Keratinocyte (primary cell): ENCODE measurements at regions not wholly inside any gene's neighbourhood (a gene's known extent, or its start where the extent isn't known, plus 50 kb on each side); places are given as distances from the start of the nearest gene placed in this dataset.

Experiments used
- DNase-seq: peaks from one replicate; pipeline ENCODE4 v3.0.0-alpha.2; 2011; ENCODE audit warnings: low read depth, missing footprints, low spot score
- FAIRE-seq: peaks from 2 replicates; lab custom pipeline; 2011; peaks lifted over from hg19 to GRCh38; lab: Jason Lieb, UNC
- H2AFZ ChIP-seq: 2 replicates; pipeline ENCODE4 v1.6.0; 2012; ENCODE audit warnings: low read length, control low read depth, inconsistent platforms; ENCODE audit not compliant: control insufficient read depth
- H3K27ac ChIP-seq: 2 replicates; pipeline ENCODE4 v1.5.1; 2011; ENCODE audit warnings: low read length; ENCODE audit not compliant: control insufficient read depth, insufficient read depth
- H3K27me3 ChIP-seq: 3 replicates; pipeline ENCODE4 v1.6.0; 2011; ENCODE audit warnings: low read length; ENCODE audit not compliant: control insufficient read depth, insufficient read depth; ENCODE audit errors: extremely low read depth
- H3K36me3 ChIP-seq, 2 experiments: 2 replicates in 1 of 2; 3 replicates in 1 of 2; pipeline ENCODE4 v1.5.1; 2011; ENCODE audit warnings: low read length in 2 of 2, mild to moderate bottlenecking in 1 of 2; ENCODE audit not compliant: control insufficient read depth in 2 of 2, insufficient read depth in 2 of 2; ENCODE audit errors: extremely low read depth in 1 of 2
- H3K4me1 ChIP-seq: 3 replicates; pipeline ENCODE4 v1.5.1; 2011; ENCODE audit warnings: low read length; ENCODE audit not compliant: control insufficient read depth, insufficient read depth; ENCODE audit errors: extremely low read depth
- H3K4me2 ChIP-seq: 3 replicates; pipeline ENCODE4 v1.6.0; 2011; ENCODE audit warnings: low read depth, low read length; ENCODE audit not compliant: control insufficient read depth, insufficient read depth; ENCODE audit errors: extremely low read depth
- H3K4me3 ChIP-seq, 3 experiments: fragments of 200-600 bp in 1 of 3; sonication (generic) in 1 of 3; 2 replicates in 2 of 3; 3 replicates in 1 of 3; pipeline ENCODE4 v1.5.1; 2011 to 2016; ENCODE audit warnings: low read length in 3 of 3, mild to moderate bottlenecking in 3 of 3, control low read depth in 2 of 3, inconsistent platforms in 1 of 3, low read depth in 1 of 3, mixed read lengths in 1 of 3, mixed run types in 1 of 3, moderate library complexity in 1 of 3; ENCODE audit not compliant: control insufficient read depth in 2 of 3, insufficient read depth in 2 of 3; ENCODE audit errors: extremely low read depth in 1 of 3
- H3K79me2 ChIP-seq: 2 replicates; pipeline ENCODE4 v1.6.0; 2012; ENCODE audit warnings: low read length; ENCODE audit not compliant: control insufficient read depth, insufficient read depth
- H3K9ac ChIP-seq: 3 replicates; pipeline ENCODE4 v1.6.0; 2011; ENCODE audit warnings: low read length; ENCODE audit not compliant: control insufficient read depth, insufficient read depth; ENCODE audit errors: extremely low read depth
- H3K9me1 ChIP-seq: 3 replicates; pipeline ENCODE4 v1.6.0; 2011; ENCODE audit warnings: low read length; ENCODE audit not compliant: control insufficient read depth, insufficient read depth; ENCODE audit errors: extremely low read depth
- H3K9me3 ChIP-seq: 2 replicates; pipeline ENCODE4 v1.5.1; 2012; ENCODE audit warnings: low read depth, low read length; ENCODE audit not compliant: control insufficient read depth
- H4K20me1 ChIP-seq: 3 replicates; pipeline ENCODE4 v1.6.0; 2011; ENCODE audit warnings: low read length; ENCODE audit not compliant: control insufficient read depth, insufficient read depth; ENCODE audit errors: extremely low read depth
- EZH2 ChIP-seq: IDR thresholded peaks from one replicate; pipeline ENCODE4 v1.6.1; 2012; ENCODE audit warnings: inconsistent platforms, mild to moderate bottlenecking, low read length, moderate library complexity
- dilution Hi-C: fragments of 300-500 bp; cut with MboI; formaldehyde crosslinking; loops from one replicate; pipeline ENCODE4 v1.7.0; 2020; ENCODE audit warnings: low sequenced_read_pairs; ENCODE audit not compliant: extremely low pct_ligation_motif_present
- TF ChIP-seq, protein P1 (sequence below), 3 experiments: IDR thresholded peaks in 1 of 3; conservative IDR thresholded peaks in 1 of 3; optimal IDR thresholded peaks in 1 of 3; 2 replicates in 2 of 3; 3 replicates in 1 of 3; pipeline versions ENCODE3 to v1.5.1; 2011; ENCODE audit warnings: low read length in 3 of 3, mild to moderate bottlenecking in 3 of 3, moderate library complexity in 2 of 3, control low read depth in 1 of 3, inconsistent platforms in 1 of 3; ENCODE audit not compliant: insufficient read depth in 2 of 3; ENCODE audit errors: extremely low read depth in 1 of 3

DNA sequence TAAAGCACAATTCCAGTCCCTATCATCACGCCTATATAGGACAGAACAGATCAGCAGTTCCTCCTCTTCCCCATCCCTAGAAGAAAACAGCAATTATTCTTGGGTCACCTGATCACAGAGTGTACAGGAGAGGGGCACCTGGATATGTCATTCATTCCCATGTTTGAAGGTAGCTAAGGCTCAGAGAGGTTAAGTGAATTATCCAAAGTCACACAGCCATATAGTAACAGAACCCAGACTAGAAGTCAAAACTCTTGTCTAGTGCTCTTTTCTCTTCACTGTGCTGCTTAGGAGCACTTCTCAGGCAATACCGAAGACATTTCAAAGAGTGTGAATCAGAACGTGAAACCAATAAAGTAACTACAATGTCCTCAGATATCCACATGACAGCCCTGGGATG, 93.0 kb upstream of the ATL2 start:
- Histone ChIP-seq H3K79me2 (no peaks in the 10 kb centered on the region), H3K4me2 (no peak overlapping the region), H3K9me1 (no peaks in the 10 kb centered on the region), H3K27ac (no peak overlapping the region), H3K27me3 (no peaks in the 10 kb centered on the region), H2AFZ (no peak overlapping the region), H3K4me3 (no peak overlapping the region), H3K36me3 (no peaks in the 10 kb centered on the region), H3K9me3 (no peaks in the 10 kb centered on the region), H3K9ac (no peak overlapping the region), H3K4me1 (peaks cover 8% of the 10 kb centered on the region), H4K20me1 (no peaks in the 10 kb centered on the region)
- FAIRE-seq (no peak), DNase-seq (no peak)
- TF ChIP-seq EZH2, result no peak
- TF ChIP-seq, protein P1, sequence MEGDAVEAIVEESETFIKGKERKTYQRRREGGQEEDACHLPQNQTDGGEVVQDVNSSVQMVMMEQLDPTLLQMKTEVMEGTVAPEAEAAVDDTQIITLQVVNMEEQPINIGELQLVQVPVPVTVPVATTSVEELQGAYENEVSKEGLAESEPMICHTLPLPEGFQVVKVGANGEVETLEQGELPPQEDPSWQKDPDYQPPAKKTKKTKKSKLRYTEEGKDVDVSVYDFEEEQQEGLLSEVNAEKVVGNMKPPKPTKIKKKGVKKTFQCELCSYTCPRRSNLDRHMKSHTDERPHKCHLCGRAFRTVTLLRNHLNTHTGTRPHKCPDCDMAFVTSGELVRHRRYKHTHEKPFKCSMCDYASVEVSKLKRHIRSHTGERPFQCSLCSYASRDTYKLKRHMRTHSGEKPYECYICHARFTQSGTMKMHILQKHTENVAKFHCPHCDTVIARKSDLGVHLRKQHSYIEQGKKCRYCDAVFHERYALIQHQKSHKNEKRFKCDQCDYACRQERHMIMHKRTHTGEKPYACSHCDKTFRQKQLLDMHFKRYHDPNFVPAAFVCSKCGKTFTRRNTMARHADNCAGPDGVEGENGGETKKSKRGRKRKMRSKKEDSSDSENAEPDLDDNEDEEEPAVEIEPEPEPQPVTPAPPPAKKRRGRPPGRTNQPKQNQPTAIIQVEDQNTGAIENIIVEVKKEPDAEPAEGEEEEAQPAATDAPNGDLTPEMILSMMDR (optimal IDR thresholded peaks at IDR 0.05 in 1 of 3, IDR thresholded peaks at IDR 0.05 in 1 of 3, conservative IDR thresholded peaks at IDR 0.05 in 1 of 3; ENCODE audit: extremely low read depth in 1 of 3, insufficient read depth in 2 of 3, low read length in 3 of 3), result no peak
- dilution Hi-C loops, result no loop called here

DNA sequence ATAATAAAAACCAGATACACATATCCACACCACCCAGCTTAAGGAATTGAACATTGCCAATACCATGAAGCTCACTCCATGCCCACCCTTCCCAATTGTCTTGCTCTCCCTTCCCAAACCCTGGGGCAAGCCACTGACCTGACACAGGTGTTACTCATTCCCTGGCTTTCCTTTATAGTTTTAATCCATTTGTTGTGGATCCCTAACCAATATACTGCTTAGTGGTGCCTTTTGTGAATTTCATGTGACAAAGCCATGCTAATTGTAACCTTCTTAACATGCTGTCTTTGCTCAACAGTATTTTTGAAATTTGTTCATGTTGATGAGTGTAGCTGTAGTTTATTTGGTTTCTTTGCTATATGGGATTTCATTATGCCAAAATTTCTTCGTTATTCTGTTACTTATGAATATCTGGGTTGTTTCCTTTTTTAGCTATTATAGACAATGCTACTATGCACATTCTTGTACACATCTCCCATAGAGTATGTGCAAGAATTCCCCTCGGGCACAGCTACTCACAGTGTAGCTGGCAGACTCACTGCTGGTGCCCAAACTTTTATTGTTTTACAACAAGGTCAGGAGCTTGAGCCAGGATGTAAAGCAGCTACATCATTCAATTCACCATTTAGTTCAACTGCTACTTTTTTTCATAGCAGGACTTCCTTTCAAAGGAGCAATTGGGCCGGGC, 90.8 kb upstream of the ATL2 start:
- no peak for DNase-seq
- no peak for TF ChIP-seq EZH2
- TF ChIP-seq, protein P1 (optimal IDR thresholded peaks at IDR 0.05 in 1 of 3, IDR thresholded peaks at IDR 0.05 in 1 of 3, conservative IDR thresholded peaks at IDR 0.05 in 1 of 3; ENCODE audit: extremely low read depth in 1 of 3, insufficient read depth in 2 of 3, low read length in 3 of 3), result no peak
- H3K27ac ChIP-seq, result no peak overlapping the region
- H4K20me1 ChIP-seq, result no peaks in the 10 kb centered on the region
- H2AFZ ChIP-seq, result no peak overlapping the region
- no peak overlapping the region for H3K9ac ChIP-seq
- no peaks in the 10 kb centered on the region for H3K27me3 ChIP-seq
- no peaks in the 10 kb centered on the region for H3K9me1 ChIP-seq
- no peaks in the 10 kb centered on the region for H3K9me3 ChIP-seq
- dilution Hi-C loops, result no loop called here
- H3K36me3 ChIP-seq, result no peaks in the 10 kb centered on the region
- peaks cover 8% of the 10 kb centered on the region for H3K4me1 ChIP-seq
- H3K79me2 ChIP-seq, result no peaks in the 10 kb centered on the region
- H3K4me3 ChIP-seq, result no peak overlapping the region
- peak overlapping the region; percentile 17 for H3K4me2 ChIP-seq
- FAIRE-seq, result peak; percentile 23
